ENCODE measurements at regions not wholly inside any gene's neighbourhood (a gene's known extent, or its start where the extent isn't known, plus 50 kb on each side); places are given as distances from the start of the nearest gene placed in this dataset.

GRCh38 chr11:101195294-101195693 is 65.7 kb upstream of the PGR start:
- CTCF ChIA-PET = no interaction called here
- TF ChIP-seq CTCF (IDR thresholded peaks at IDR 0.05; ENCODE audit: extremely low read depth in 1 of 2, insufficient read depth in 1 of 2, low read depth in 1 of 2, low read length in 2 of 2) = no peak
- TF ChIP-seq JUN (IDR thresholded peaks at IDR 0.05; ENCODE audit: borderline replicate concordance, insufficient read depth, insufficient read length, low read depth) = no peak
- TF ChIP-seq MYC (IDR thresholded peaks at IDR 0.05; ENCODE audit: low read depth, low read length) = no peak
- TF ChIP-seq POLR2AphosphoS5 (IDR thresholded peaks at IDR 0.05; ENCODE audit: insufficient read depth, low read depth, low read length) = no peak
- TF ChIP-seq MAX (IDR thresholded peaks at IDR 0.05; ENCODE audit: insufficient read depth, insufficient read length) = no peak
- no peak for TF ChIP-seq FOS (IDR thresholded peaks at IDR 0.05; ENCODE audit: borderline replicate concordance, insufficient read depth, low read length)
- no peak for TF ChIP-seq POLR2A (IDR thresholded peaks at IDR 0.05; ENCODE audit: low read depth, low read length)
- H2AFZ ChIP-seq (ENCODE audit: low read depth, low read length) = no peak overlapping the region
- H3K36me3 ChIP-seq (ENCODE audit: control insufficient read depth in 2 of 2, extremely low read depth in 1 of 2, insufficient read depth in 2 of 2, low read length in 2 of 2) = no peaks in the 10 kb centered on the region
- no peaks in the 10 kb centered on the region for H4K20me1 ChIP-seq (replicated peaks; ENCODE audit: control insufficient read depth, extremely low read depth, insufficient read depth, low read length)
- H3K9me1 ChIP-seq (replicated peaks; ENCODE audit: control insufficient read depth, extremely low read depth, insufficient read depth, low read length) = no peaks in the 10 kb centered on the region
- no peak for DNase-seq (ENCODE audit: low read depth, low spot score)
- no peak overlapping the region for H3K9ac ChIP-seq (replicated peaks; ENCODE audit: extremely low read depth, insufficient read depth, low read length)
- no peaks in the 10 kb centered on the region for H3K79me2 ChIP-seq (ENCODE audit: control insufficient read depth, insufficient read depth, low read length)
- H3K4me3 ChIP-seq (replicated peaks in 1 of 3; ENCODE audit: insufficient read depth in 1 of 3, low read depth in 1 of 3, low read length in 3 of 3) = no peak overlapping the region
- BruUV-seq (replicated peaks) = no TSS peak
- H3K4me1 ChIP-seq (ENCODE audit: control insufficient read depth, extremely low read depth, insufficient read depth, low read length) = no peaks in the 10 kb centered on the region
- H3K9me3 ChIP-seq (replicated peaks; ENCODE audit: control insufficient read depth, insufficient read depth, low read length) = no peaks in the 10 kb centered on the region
- intact Hi-C loops (cut with micrococcal nuclease) = no loop called here
- POLR2A ChIA-PET = no interaction called here
- H3K27me3 ChIP-seq (ENCODE audit: control insufficient read depth in 2 of 2, insufficient read depth in 2 of 2, low read length in 2 of 2) = no peaks in the 10 kb centered on the region
- no peak for FAIRE-seq
- dilution Hi-C loops (cut with MboI; ENCODE audit: extremely low pct_ligation_motif_present, low sequenced_read_pairs) = no loop called here
- no peak overlapping the region for H3K27ac ChIP-seq (ENCODE audit: insufficient read depth, low read depth, low read length)
- H3K4me2 ChIP-seq (ENCODE audit: insufficient read depth, low read length) = no peak overlapping the region

GRCh38 chr11:101188801-101189200 is 59.2 kb upstream of the PGR start:
- CTCF ChIA-PET = no interaction called here
- Histone ChIP-seq H3K27me3 (ENCODE audit: control insufficient read depth in 2 of 2, insufficient read depth in 2 of 2, low read length in 2 of 2) (no peaks in the 10 kb centered on the region), H3K4me1 (ENCODE audit: control insufficient read depth, extremely low read depth, insufficient read depth, low read length) (no peaks in the 10 kb centered on the region), H3K27ac (ENCODE audit: insufficient read depth, low read depth, low read length) (no peak overlapping the region), H3K4me2 (ENCODE audit: insufficient read depth, low read length) (no peak overlapping the region), H3K79me2 (ENCODE audit: control insufficient read depth, insufficient read depth, low read length) (no peaks in the 10 kb centered on the region), H2AFZ (ENCODE audit: low read depth, low read length) (no peak overlapping the region), H3K9me3 (replicated peaks; ENCODE audit: control insufficient read depth, insufficient read depth, low read length) (peaks cover 2% of the 10 kb centered on the region), H4K20me1 (replicated peaks; ENCODE audit: control insufficient read depth, extremely low read depth, insufficient read depth, low read length) (no peaks in the 10 kb centered on the region), H3K4me3 (replicated peaks in 1 of 3; ENCODE audit: insufficient read depth in 1 of 3, low read depth in 1 of 3, low read length in 3 of 3) (no peak overlapping the region), H3K9ac (replicated peaks; ENCODE audit: extremely low read depth, insufficient read depth, low read length) (no peak overlapping the region), H3K9me1 (replicated peaks; ENCODE audit: control insufficient read depth, extremely low read depth, insufficient read depth, low read length) (no peaks in the 10 kb centered on the region), H3K36me3 (ENCODE audit: control insufficient read depth in 2 of 2, extremely low read depth in 1 of 2, insufficient read depth in 2 of 2, low read length in 2 of 2) (no peaks in the 10 kb centered on the region)
- intact Hi-C loops (cut with micrococcal nuclease) (no loop called here), dilution Hi-C loops (cut with MboI; ENCODE audit: extremely low pct_ligation_motif_present, low sequenced_read_pairs) (no loop called here)
- no peak for TF ChIP-seq MAX (IDR thresholded peaks at IDR 0.05; ENCODE audit: insufficient read depth, insufficient read length)
- TF ChIP-seq POLR2A (IDR thresholded peaks at IDR 0.05; ENCODE audit: low read depth, low read length) = no peak
- TF ChIP-seq GATA2 (IDR thresholded peaks at IDR 0.05; ENCODE audit: insufficient read depth, insufficient read length, low read depth, low read length) = no peak
- TF ChIP-seq MYC (IDR thresholded peaks at IDR 0.05; ENCODE audit: low read depth, low read length) = no peak
- no peak for TF ChIP-seq FOS (IDR thresholded peaks at IDR 0.05; ENCODE audit: borderline replicate concordance, insufficient read depth, low read length)
- no peak for TF ChIP-seq EZH2 (IDR thresholded peaks at IDR 0.05; ENCODE audit: borderline replicate concordance, low read depth, low read length, severe bottlenecking)
- TF ChIP-seq CTCF (IDR thresholded peaks at IDR 0.05; ENCODE audit: extremely low read depth in 1 of 2, insufficient read depth in 1 of 2, low read depth in 1 of 2, low read length in 2 of 2) = no peak
- no peak for TF ChIP-seq JUN (IDR thresholded peaks at IDR 0.05; ENCODE audit: borderline replicate concordance, insufficient read depth, insufficient read length, low read depth)
- no peak for TF ChIP-seq POLR2AphosphoS5 (IDR thresholded peaks at IDR 0.05; ENCODE audit: insufficient read depth, low read depth, low read length)
- no peak for DNase-seq (ENCODE audit: low read depth, low spot score)
- no peak for FAIRE-seq
- no TSS peak for BruUV-seq (replicated peaks)
- POLR2A ChIA-PET = no interaction called here
